Left ventricle myocardium inferior (tissue), 1 donor: ENCODE measurements at regions not wholly inside any gene's neighbourhood (a gene's known extent, or its start where the extent isn't known, plus 50 kb on each side); places are given as distances from the start of the nearest gene placed in this dataset.

Experiments used
- DNase-seq: peaks from one replicate; pipeline ENCODE4 v3.0.0-alpha.2; 2020
- H3K27ac ChIP-seq: fragments of 200-600 bp; replicated peaks from 2 replicates; pipeline ENCODE4 v1.8.0; 2021
- H3K27me3 ChIP-seq: fragments of 200-600 bp; 2 replicates; pipeline ENCODE4 v1.8.0; 2021; ENCODE audit warnings: low read depth
- H3K36me3 ChIP-seq: fragments of 200-600 bp; 2 replicates; pipeline ENCODE4 v1.8.0; 2021
- H3K4me1 ChIP-seq: fragments of 200-600 bp; 2 replicates; pipeline ENCODE4 v1.8.0; 2021
- H3K4me3 ChIP-seq: fragments of 200-600 bp; 2 replicates; pipeline ENCODE4 v1.8.0; 2021; ENCODE audit warnings: mild to moderate bottlenecking, moderate library complexity
- H3K9me3 ChIP-seq: fragments of 200-600 bp; replicated peaks from 2 replicates; pipeline ENCODE4 v1.8.0; 2021
- intact Hi-C: fragments of 100-400 bp; cut with micrococcal nuclease; formaldehyde crosslinking; loops from one replicate; pipeline ENCODE4 v1.11.0; 2022
- TF ChIP-seq, protein P1 (sequence below): fragments of 200-600 bp; IDR thresholded peaks from 2 replicates; pipeline ENCODE4 v1.8.0; 2021; ENCODE audit warnings: antibody characterized with exemption, mild to moderate bottlenecking, borderline replicate concordance
- donor health status: DM: no; HTN: yes; CAD: no; lungs with severe emphysema.

DNA sequence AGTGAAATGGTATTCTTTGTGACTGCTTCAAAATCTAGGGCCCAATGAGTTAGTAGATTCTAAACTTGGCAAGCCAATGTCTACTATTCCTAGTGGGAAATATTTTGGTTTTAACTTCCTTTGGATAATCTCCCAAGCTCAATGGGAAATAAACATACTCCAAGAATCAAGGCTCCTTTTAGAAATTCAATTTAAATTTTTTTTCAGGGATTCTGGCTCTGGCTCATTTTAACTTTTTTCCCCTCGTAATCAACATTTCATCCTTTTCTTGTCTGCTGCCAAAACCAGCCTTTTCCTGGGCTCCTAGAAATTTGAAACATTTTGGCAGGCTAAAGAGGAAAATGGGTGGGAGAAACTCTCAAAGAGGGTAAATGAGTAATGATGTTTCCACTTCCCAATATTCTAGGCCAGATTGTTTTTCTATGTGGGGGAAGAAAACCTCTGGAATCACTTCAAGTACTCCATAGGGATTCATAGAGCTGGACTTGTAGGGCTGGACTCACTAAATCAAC lies 85.6 kb upstream of the AGR3 start:
- Histone ChIP-seq H3K36me3 (no peaks in the 10 kb centered on the region), H3K27me3 (no peaks in the 10 kb centered on the region), H3K4me3 (no peak overlapping the region), H3K27ac (peak overlapping the region; percentile 74), H3K9me3 (no peaks in the 10 kb centered on the region), H3K4me1 (peaks cover 19% of the 10 kb centered on the region)
- no peak for DNase-seq
- intact Hi-C loops, result no loop called here
- TF ChIP-seq, protein P1, sequence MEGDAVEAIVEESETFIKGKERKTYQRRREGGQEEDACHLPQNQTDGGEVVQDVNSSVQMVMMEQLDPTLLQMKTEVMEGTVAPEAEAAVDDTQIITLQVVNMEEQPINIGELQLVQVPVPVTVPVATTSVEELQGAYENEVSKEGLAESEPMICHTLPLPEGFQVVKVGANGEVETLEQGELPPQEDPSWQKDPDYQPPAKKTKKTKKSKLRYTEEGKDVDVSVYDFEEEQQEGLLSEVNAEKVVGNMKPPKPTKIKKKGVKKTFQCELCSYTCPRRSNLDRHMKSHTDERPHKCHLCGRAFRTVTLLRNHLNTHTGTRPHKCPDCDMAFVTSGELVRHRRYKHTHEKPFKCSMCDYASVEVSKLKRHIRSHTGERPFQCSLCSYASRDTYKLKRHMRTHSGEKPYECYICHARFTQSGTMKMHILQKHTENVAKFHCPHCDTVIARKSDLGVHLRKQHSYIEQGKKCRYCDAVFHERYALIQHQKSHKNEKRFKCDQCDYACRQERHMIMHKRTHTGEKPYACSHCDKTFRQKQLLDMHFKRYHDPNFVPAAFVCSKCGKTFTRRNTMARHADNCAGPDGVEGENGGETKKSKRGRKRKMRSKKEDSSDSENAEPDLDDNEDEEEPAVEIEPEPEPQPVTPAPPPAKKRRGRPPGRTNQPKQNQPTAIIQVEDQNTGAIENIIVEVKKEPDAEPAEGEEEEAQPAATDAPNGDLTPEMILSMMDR, result no peak

DNA sequence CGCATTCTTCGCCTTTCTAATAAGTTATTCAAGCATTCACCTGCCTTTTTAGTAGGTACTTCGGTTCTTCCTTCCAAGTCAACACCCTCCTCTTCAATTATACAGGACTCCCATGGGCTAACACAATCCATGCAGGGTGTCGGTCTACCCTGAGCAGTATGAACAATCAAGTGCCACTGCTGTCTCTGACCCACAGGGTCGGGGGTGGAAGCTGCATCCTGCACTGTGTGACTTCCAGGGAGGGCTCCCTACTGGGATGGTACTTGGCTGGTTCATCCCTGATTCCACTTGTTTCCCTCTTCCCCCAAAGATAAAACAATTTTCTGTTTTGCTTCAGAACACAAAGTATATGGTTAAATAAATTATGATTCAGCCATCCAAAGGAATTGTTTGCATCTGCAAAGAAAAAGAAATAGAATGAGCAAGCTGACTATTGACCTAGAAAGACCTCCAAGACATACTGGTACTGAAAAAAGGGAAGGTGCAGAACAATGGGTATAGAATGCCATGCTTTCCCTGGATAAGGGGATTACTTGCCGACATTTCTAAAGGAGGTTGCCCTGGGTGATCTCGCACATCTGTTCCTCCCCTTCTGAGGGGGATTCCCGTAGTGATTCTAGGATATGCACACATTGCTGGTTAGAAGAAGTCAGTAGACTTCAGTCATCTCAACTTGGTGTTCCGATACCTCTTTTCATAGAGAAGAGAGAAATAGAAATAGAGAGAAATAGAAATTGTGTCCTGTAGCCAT lies 89.1 kb upstream of the AGR3 start:
- H3K4me1 ChIP-seq, result peaks cover 19% of the 10 kb centered on the region
- DNase-seq, result no peak
- intact Hi-C loops, result no loop called here
- TF ChIP-seq, protein P1, result no peak
- H3K4me3 ChIP-seq, result no peak overlapping the region
- no peaks in the 10 kb centered on the region for H3K27me3 ChIP-seq
- H3K36me3 ChIP-seq, result no peaks in the 10 kb centered on the region
- H3K9me3 ChIP-seq, result no peaks in the 10 kb centered on the region
- no peak overlapping the region for H3K27ac ChIP-seq

DNA sequence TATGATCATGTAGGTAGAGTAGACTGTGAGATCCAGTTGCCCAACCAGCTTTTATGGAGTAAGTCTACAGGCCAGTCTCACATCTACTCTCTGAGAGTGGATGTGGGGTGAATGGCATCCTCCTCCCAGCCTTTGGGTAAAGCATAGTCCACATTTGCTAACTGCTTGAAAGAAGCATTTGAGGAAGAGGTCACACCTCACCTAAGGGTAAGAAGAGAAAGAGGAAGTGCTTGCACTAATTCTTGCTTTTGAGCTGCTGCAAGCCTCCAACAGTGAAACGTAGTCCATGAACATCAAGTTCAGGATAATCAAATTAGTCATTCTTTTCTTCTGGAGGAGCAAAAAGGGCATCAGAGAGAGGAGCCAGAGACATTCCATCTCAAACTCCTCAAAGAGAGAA lies 93.9 kb upstream of the AGR3 start:
- TF ChIP-seq, protein P1, result no peak
- no peak for DNase-seq
- Histone ChIP-seq H3K36me3 (no peaks in the 10 kb centered on the region), H3K27ac (no peak overlapping the region), H3K4me1 (peaks cover 11% of the 10 kb centered on the region), H3K27me3 (no peaks in the 10 kb centered on the region), H3K4me3 (no peak overlapping the region), H3K9me3 (no peaks in the 10 kb centered on the region)
- intact Hi-C loops, result no loop called here

DNA sequence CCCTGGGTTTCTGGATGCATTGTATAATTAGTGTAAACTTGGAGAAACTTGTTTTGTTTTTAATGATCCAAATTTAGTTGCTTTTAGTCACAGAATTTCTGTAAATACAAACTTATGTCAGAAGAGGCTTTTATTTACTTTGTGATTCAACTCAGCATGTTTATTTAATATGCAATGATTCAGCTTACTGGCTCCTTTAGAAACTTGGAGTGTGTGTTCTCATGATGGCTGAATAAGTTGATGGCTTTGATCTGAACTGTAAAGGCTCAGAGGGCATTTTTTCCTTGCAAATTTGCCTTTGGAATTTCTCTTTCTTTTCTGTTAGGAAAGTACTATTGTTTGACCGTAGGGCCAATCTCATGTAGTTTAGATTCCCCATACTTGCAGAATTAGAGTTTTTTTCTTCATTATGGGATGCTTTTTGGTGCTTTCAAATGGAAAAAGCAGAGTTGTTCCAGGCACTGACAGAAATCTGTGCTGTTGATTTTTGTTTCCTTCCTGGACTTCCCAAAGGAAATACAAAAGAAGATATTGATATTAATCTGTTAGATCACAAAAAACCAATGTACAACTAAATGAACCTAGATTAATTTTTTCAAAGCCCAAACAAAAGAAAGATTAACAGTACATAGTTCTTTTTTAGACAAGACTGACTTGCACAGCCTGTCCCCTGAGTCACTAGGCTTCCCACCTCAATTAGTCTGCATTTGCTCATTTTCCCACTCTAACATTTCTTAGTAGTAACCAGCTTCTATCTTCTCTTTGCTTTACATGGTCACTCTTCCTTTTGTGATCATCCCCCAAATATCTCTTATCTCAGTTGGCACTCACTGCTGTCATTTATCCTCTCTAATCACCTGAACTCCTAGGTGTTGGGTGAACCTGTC lies 96.8 kb upstream of the AGR3 start:
- no peaks in the 10 kb centered on the region for H3K36me3 ChIP-seq
- intact Hi-C loops, result no loop called here
- H3K27me3 ChIP-seq, result no peaks in the 10 kb centered on the region
- H3K4me1 ChIP-seq, result peaks cover 16% of the 10 kb centered on the region
- TF ChIP-seq, protein P1, result no peak
- no peaks in the 10 kb centered on the region for H3K9me3 ChIP-seq
- no peak for DNase-seq
- no peak overlapping the region for H3K4me3 ChIP-seq
- H3K27ac ChIP-seq, result peak overlapping the region; percentile 34

DNA sequence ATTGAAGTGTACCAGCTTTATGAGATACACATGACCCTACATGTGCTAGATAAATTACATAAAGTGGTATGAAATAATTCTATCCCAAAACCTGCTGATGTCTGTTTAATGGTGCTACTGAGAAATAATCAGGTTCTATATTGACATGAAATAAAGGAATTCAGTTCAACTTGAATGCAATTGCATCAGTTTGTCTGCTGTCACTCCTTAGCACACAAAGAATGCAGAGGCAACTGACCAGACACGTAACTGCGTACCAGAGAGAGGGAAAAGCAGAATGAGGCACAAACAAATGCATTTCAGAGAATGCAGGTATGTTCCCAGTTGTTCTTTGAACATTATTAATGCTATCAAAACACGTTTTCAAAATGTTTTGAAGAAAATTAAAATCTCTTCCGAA lies 98.8 kb upstream of the AGR3 start:
- H3K27ac ChIP-seq, result no peak overlapping the region
- TF ChIP-seq, protein P1, result no peak
- H3K4me3 ChIP-seq, result no peak overlapping the region
- no peaks in the 10 kb centered on the region for H3K36me3 ChIP-seq
- DNase-seq, result no peak
- peaks cover 16% of the 10 kb centered on the region for H3K4me1 ChIP-seq
- no peaks in the 10 kb centered on the region for H3K9me3 ChIP-seq
- no peaks in the 10 kb centered on the region for H3K27me3 ChIP-seq
- intact Hi-C loops, result loop anchor here (10.0 kb wide), 3 partner anchors 324 to 664 kb away; no protein-coding TSS in a partner anchor
